GM19467 (cell line): ENCODE measurements at regions not wholly inside any gene's neighbourhood (a gene's known extent, or its start where the extent isn't known, plus 50 kb on each side); places are given as distances from the start of the nearest gene placed in this dataset.
"Not testable (repeated sequence)": the region's sequence is repeated elsewhere in the genome, so short reads cannot be mapped to it uniquely, and the experiment has no call there.

Source experiments
- ATAC-seq: cut with Tn5 transposase; IDR thresholded peaks from one replicate; pipeline ENCODE4 v1.9.1; 2021; ENCODE audit warnings: mild to moderate bottlenecking, moderate library complexity; ENCODE audit not compliant: unreplicated experiment

GRCh38 chr2:4221845-4222244 lies 518.5 kb downstream of the DCDC2C start:
- ATAC-seq, result no peak

GRCh38 chr2:4244422-4244821 lies 541.0 kb downstream of the DCDC2C start:
- not testable (repeated sequence) for ATAC-seq

- no peak for ATAC-seq
Observed at GRCh38 chr2:4246364-4247131, 543.2 kb downstream of the DCDC2C start.

GRCh38 chr2:4247791-4248190 lies 544.4 kb downstream of the DCDC2C start:
- no peak for ATAC-seq

- no peak for ATAC-seq
Observed at GRCh38 chr2:4255491-4255890, 552.1 kb downstream of the DCDC2C start.

- no peak for ATAC-seq
Observed at GRCh38 chr2:4256351-4256750, 553.0 kb downstream of the DCDC2C start.

- no peak for ATAC-seq
Observed at GRCh38 chr2:4258563-4258962, 555.2 kb downstream of the DCDC2C start.

GRCh38 chr2:4265936-4266335 lies 562.6 kb downstream of the DCDC2C start:
- ATAC-seq, result no peak

GRCh38 chr2:4269885-4270284 lies 566.5 kb downstream of the DCDC2C start:
- no peak for ATAC-seq

GRCh38 chr2:4272261-4272858 lies 569.0 kb downstream of the DCDC2C start:
- no peak for ATAC-seq

GRCh38 chr2:4278392-4278791 lies 575.0 kb downstream of the DCDC2C start:
- ATAC-seq, result no peak

GRCh38 chr2:4279431-4279830 lies 576.1 kb downstream of the DCDC2C start:
- ATAC-seq, result no peak

GRCh38 chr2:4291430-4291829 lies 588.1 kb downstream of the DCDC2C start:
- ATAC-seq, result no peak

- ATAC-seq, result no peak
Observed at GRCh38 chr2:4295680-4296079, 592.3 kb downstream of the DCDC2C start.

GRCh38 chr2:4300616-4301015 lies 597.2 kb downstream of the DCDC2C start:
- ATAC-seq, result no peak

GRCh38 chr2:4324531-4324930 lies 621.2 kb downstream of the DCDC2C start:
- ATAC-seq, result no peak

- no peak for ATAC-seq
Observed at GRCh38 chr2:4336864-4337263, 633.5 kb downstream of the DCDC2C start.

- ATAC-seq, result no peak
Observed at GRCh38 chr2:4338345-4338744, 635.0 kb downstream of the DCDC2C start.

- no peak for ATAC-seq
Observed at GRCh38 chr2:4340536-4340935, 637.2 kb downstream of the DCDC2C start.

- ATAC-seq, result no peak
Observed at GRCh38 chr2:4346628-4347027, 643.3 kb downstream of the DCDC2C start.

- no peak for ATAC-seq
Observed at GRCh38 chr2:4353668-4354067, 650.3 kb downstream of the DCDC2C start.

GRCh38 chr2:4354164-4354563 lies 650.8 kb downstream of the DCDC2C start:
- no peak for ATAC-seq

- no peak for ATAC-seq
Observed at GRCh38 chr2:4354678-4355077, 651.3 kb downstream of the DCDC2C start.
